ENCODE measurements at regions not wholly inside any gene's neighbourhood (a gene's known extent, or its start where the extent isn't known, plus 50 kb on each side); places are given as distances from the start of the nearest gene placed in this dataset.
A peak's percentile ranks its signal among the peaks of the same experiment; 100 is the strongest.

DNA sequence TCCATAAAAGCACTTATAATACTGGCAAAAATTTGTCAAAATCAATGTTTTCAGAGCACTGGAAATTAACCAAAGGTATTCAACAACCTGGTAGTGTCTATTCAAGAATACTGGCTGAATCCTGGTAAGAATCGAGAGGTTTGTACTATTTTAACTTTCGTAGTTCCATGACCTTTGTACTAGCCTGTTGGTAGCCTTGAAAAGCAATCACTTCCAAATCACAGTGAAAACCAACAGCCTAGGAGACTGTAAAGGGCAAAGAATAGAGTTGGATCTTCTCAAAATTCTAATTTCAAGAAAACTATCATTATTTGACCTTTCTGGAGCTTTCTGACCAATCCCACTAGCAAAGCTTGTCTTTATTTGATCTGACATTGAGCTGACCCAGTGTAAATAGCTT, 64.8 kb upstream of the CCDC178 start:
- Histone ChIP-seq H4K8ac (ENCODE audit: low read depth, low read length) (no peak overlapping the region), H2AFZ (ENCODE audit: low read length) (no peak overlapping the region), H4K91ac (ENCODE audit: low read depth, low read length, poor library complexity) (no peak overlapping the region), H3K27me3 (ENCODE audit: control insufficient read depth in 3 of 3, insufficient read depth in 3 of 3, low read depth in 1 of 3, low read length in 3 of 3) (no peaks in the 10 kb centered on the region), H2AK5ac (ENCODE audit: low read depth, low read length) (no peak overlapping the region), H3K79me1 (ENCODE audit: low read depth, low read length) (no peaks in the 10 kb centered on the region), H3K4me3 (ENCODE audit: low read length in 2 of 2) (no peak overlapping the region), H3K18ac (ENCODE audit: low read length) (no peak overlapping the region), H2BK15ac (ENCODE audit: low read length) (no peak overlapping the region), H2BK5ac (ENCODE audit: low read length) (no peak overlapping the region), H3K23ac (ENCODE audit: low read depth, low read length, poor library complexity) (no peak overlapping the region), H3K14ac (ENCODE audit: low read length) (no peak overlapping the region), H3K4ac (ENCODE audit: low read length) (no peak overlapping the region), H3K9ac (ENCODE audit: low read depth, low read length, poor library complexity) (no peak overlapping the region), H3K36me3 (replicated peaks in 1 of 2; ENCODE audit: control insufficient read depth in 2 of 2, insufficient read depth in 2 of 2, low read length in 2 of 2) (no peaks in the 10 kb centered on the region), H3K4me2 (ENCODE audit: insufficient read depth, low read length, poor library complexity, severe bottlenecking) (no peak overlapping the region), H3K4me1 (ENCODE audit: control insufficient read depth in 2 of 2, insufficient read depth in 1 of 2, low read depth in 1 of 2, low read length in 2 of 2) (no peaks in the 10 kb centered on the region), H2BK120ac (ENCODE audit: low read depth, low read length) (no peak overlapping the region), H3K9me3 (replicated peaks in 1 of 2; ENCODE audit: control insufficient read depth in 2 of 2, insufficient read depth in 1 of 2, low read depth in 1 of 2, low read length in 2 of 2) (no peaks in the 10 kb centered on the region), H2BK12ac (ENCODE audit: low read length) (no peak overlapping the region), H3K27ac (replicated peaks; ENCODE audit: low read length) (no peak overlapping the region)
- no peak for DNase-seq (ENCODE audit: low spot score)
- no CpG with 5 or more reads among the region's 2 CpGs for WGBS, 2 donors (ENCODE audit: extremely low coverage in 2 of 2, insufficient read length in 2 of 2, insufficient replicate concordance in 1 of 2)

GRCh38 chr18:33495278-33495677, 54.8 kb upstream of the CCDC178 start:
- peaks cover 0 to 5% of the 10 kb centered on the region in 2 donors for H3K9me3 ChIP-seq (replicated peaks in 1 of 2; ENCODE audit: control insufficient read depth in 2 of 2, insufficient read depth in 1 of 2, low read depth in 1 of 2, low read length in 2 of 2)
- H2BK12ac ChIP-seq (ENCODE audit: low read length) = no peak overlapping the region
- no peak overlapping the region for H2BK5ac ChIP-seq (ENCODE audit: low read length)
- no peak overlapping the region for H2AK5ac ChIP-seq (ENCODE audit: low read depth, low read length)
- no peak overlapping the region for H2BK15ac ChIP-seq (ENCODE audit: low read length)
- H3K36me3 ChIP-seq (replicated peaks in 1 of 2; ENCODE audit: control insufficient read depth in 2 of 2, insufficient read depth in 2 of 2, low read length in 2 of 2) = no peaks in the 10 kb centered on the region
- no peak overlapping the region for H3K14ac ChIP-seq (ENCODE audit: low read length)
- no peak overlapping the region for H3K27ac ChIP-seq (replicated peaks; ENCODE audit: low read length)
- H3K4me3 ChIP-seq (ENCODE audit: low read length in 2 of 2) = no peak overlapping the region
- H3K27me3 ChIP-seq (ENCODE audit: control insufficient read depth in 3 of 3, insufficient read depth in 3 of 3, low read depth in 1 of 3, low read length in 3 of 3) = no peaks in the 10 kb centered on the region
- no peak overlapping the region for H4K8ac ChIP-seq (ENCODE audit: low read depth, low read length)
- H3K23ac ChIP-seq (ENCODE audit: low read depth, low read length, poor library complexity) = no peak overlapping the region
- H3K79me1 ChIP-seq (ENCODE audit: low read depth, low read length) = no peaks in the 10 kb centered on the region
- no peak overlapping the region for H3K4me2 ChIP-seq (ENCODE audit: insufficient read depth, low read length, poor library complexity, severe bottlenecking)
- H3K4me1 ChIP-seq (ENCODE audit: control insufficient read depth in 2 of 2, insufficient read depth in 1 of 2, low read depth in 1 of 2, low read length in 2 of 2) = peaks cover 0 to 1% of the 10 kb centered on the region in 2 donors
- no peak overlapping the region for H3K4ac ChIP-seq (ENCODE audit: low read length)
- WGBS, 2 donors (ENCODE audit: extremely low coverage in 2 of 2, insufficient read length in 2 of 2, insufficient replicate concordance in 1 of 2) = no CpG with 5 or more reads among the region's 1 CpG
- H4K91ac ChIP-seq (ENCODE audit: low read depth, low read length, poor library complexity) = no peak overlapping the region
- H3K9ac ChIP-seq (ENCODE audit: low read depth, low read length, poor library complexity) = no peak overlapping the region
- H2BK120ac ChIP-seq (ENCODE audit: low read depth, low read length) = no peak overlapping the region
- H3K18ac ChIP-seq (ENCODE audit: low read length) = no peak overlapping the region
- DNase-seq (ENCODE audit: low spot score) = peak; percentile 14
- H2AFZ ChIP-seq (ENCODE audit: low read length) = no peak overlapping the region

Measured in neuronal stem cell (in vitro differentiated cells).